Peyer's patch (tissue), 4 donors: ENCODE measurements at regions not wholly inside any gene's neighbourhood (a gene's known extent, or its start where the extent isn't known, plus 50 kb on each side); places are given as distances from the start of the nearest gene placed in this dataset.

ENCODE experiments used
- DNase-seq, 3 donors: peaks; one replicate each; pipeline ENCODE4 v3.0.0-alpha.2; 2017 to 2019
- H3K27ac ChIP-seq, 4 donors: fragments of 200-600 bp; sonication (generic); one replicate each; pipeline ENCODE4 v1.5.1; 2016 to 2019
- H3K27me3 ChIP-seq, 2 donors: fragments of 200-600 bp; sonication (generic); one replicate each; pipeline ENCODE4 v1.5.1; 2019
- H3K36me3 ChIP-seq, 3 donors: fragments of 200-600 bp; sonication (generic); one replicate each; pipeline ENCODE4 v1.5.1; 2016 to 2019
- H3K4me1 ChIP-seq, 4 donors: fragments of 200-600 bp; sonication (generic); one replicate each; pipeline ENCODE4 v1.5.1; 2016 to 2019
- H3K4me3 ChIP-seq, 4 donors: fragments of 200-600 bp; sonication (generic); 1 replicate in 3 of 4; 2 replicates in 1 of 4; pipeline ENCODE4 v1.5.1; 2016 to 2019; ENCODE audit warnings: mild to moderate bottlenecking in 1 of 4
- H3K9me3 ChIP-seq, 4 donors: fragments of 200-600 bp; sonication (generic); one replicate each; pipeline ENCODE4 v1.5.1; 2016 to 2019; ENCODE audit warnings: mild to moderate bottlenecking in 1 of 4
- CTCF ChIP-seq, 6 experiments: fragments of 450-650 bp in 4 of 6; fragments of 200-600 bp in 2 of 6; sonication (generic) in 1 of 6; IDR thresholded peaks; one replicate each; pipeline ENCODE4 v1.5.1; 2017 to 2019; ENCODE audit warnings: antibody characterized with exemption in 6 of 6, mild to moderate bottlenecking in 3 of 6, moderate library complexity in 1 of 6
- POLR2A ChIP-seq, 2 donors: fragments of 450-650 bp; IDR thresholded peaks; one replicate each; pipeline ENCODE4 v1.5.1; 2017; ENCODE audit warnings: antibody characterized with exemption in 2 of 2, mild to moderate bottlenecking in 2 of 2, moderate library complexity in 2 of 2

GRCh38 chr3:64743156-64743886 lies 55.5 kb upstream of the ADAMTS9 start:
- H3K27ac ChIP-seq = no peak overlapping the region
- H3K4me1 ChIP-seq = peaks cover 0 to 4% (median 0%) of the 10 kb centered on the region in 4 donors
- no peaks in the 10 kb centered on the region for H3K27me3 ChIP-seq
- no peaks in the 10 kb centered on the region for H3K9me3 ChIP-seq
- H3K4me3 ChIP-seq = no peak overlapping the region
- DNase-seq = no peak
- no peak for TF ChIP-seq POLR2A (IDR thresholded peaks at IDR 0.05)
- TF ChIP-seq CTCF (IDR thresholded peaks at IDR 0.05) = no peak
- H3K36me3 ChIP-seq = no peaks in the 10 kb centered on the region

- TF ChIP-seq CTCF (IDR thresholded peaks at IDR 0.05) (no peak), POLR2A (IDR thresholded peaks at IDR 0.05) (no peak)
- Histone ChIP-seq H3K4me3 (no peak overlapping the region), H3K27me3 (no peaks in the 10 kb centered on the region), H3K36me3 (no peaks in the 10 kb centered on the region), H3K27ac (no peak overlapping the region), H3K9me3 (no peaks in the 10 kb centered on the region), H3K4me1 (peaks cover 0 to 4% (median 0%) of the 10 kb centered on the region in 4 donors)
- peak in 1 of 3 donors; percentile 51 for DNase-seq
These were observed 53.5 kb upstream of the ADAMTS9 start for GRCh38 chr3:64741341-64741740.

DNA sequence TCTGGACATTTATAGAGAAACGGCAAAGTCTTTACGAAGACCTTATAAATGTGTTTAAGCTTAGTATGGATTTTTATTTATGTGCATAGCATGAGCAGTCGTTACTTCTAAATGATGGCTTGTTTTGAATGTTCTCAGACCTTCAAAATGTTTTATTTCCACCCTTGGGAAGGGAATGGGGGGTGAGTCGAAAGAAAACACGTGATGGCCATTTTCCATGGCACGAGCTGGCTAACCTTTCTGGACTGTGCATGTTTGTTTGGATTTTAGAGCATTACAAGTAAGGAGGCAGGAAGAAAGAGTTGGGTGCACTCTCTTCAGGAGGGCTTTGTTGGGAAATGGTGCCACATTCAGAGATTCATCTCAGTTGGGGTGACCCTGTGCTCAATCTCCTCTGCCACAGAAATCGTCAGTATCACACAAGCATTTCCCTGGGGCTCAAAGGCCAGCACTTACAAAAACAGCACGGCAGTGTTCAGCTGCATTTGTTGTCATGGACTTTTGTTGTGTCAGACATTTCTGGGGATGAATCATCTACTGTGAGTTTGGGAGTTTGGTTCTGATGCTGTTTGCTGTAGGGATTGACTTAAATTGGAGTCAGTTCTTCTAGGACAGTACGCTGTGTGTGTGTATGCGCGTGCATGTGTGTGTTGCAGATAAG lies 52.3 kb upstream of the ADAMTS9 start:
- no peak for DNase-seq
- H3K27ac ChIP-seq = peak overlapping the region in 2 of 4 donors; percentile 8 to 16
- H3K4me1 ChIP-seq = peaks cover 0 to 4% (median 0%) of the 10 kb centered on the region in 4 donors
- H3K36me3 ChIP-seq = no peaks in the 10 kb centered on the region
- H3K27me3 ChIP-seq = no peaks in the 10 kb centered on the region
- H3K4me3 ChIP-seq = no peak overlapping the region
- TF ChIP-seq POLR2A (IDR thresholded peaks at IDR 0.05) (no peak), CTCF (IDR thresholded peaks at IDR 0.05) (no peak)
- H3K9me3 ChIP-seq = no peaks in the 10 kb centered on the region
